ENCODE measurements at regions not wholly inside any gene's neighbourhood (a gene's known extent, or its start where the extent isn't known, plus 50 kb on each side); places are given as distances from the start of the nearest gene placed in this dataset.

DNA sequence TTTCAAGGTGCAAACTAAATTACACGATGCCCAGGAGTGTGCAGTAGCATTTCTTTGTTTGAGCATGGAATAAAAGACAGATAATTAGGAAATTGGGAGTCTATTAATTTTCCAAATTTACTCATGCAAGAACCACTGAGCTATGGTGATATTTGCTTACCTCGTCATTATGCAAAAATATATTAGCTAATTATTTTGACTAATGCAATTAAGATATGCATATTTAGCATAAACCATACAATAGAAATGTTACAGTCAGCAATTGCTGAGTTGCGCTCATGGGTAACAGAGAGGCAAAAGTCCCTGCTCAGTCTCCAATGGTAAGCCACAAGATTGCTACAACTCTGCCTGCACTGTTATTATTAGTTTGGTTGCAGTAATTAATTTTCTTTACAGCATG, 342.0 kb downstream of the TXNL1 start:
- TF ChIP-seq, protein P1, sequence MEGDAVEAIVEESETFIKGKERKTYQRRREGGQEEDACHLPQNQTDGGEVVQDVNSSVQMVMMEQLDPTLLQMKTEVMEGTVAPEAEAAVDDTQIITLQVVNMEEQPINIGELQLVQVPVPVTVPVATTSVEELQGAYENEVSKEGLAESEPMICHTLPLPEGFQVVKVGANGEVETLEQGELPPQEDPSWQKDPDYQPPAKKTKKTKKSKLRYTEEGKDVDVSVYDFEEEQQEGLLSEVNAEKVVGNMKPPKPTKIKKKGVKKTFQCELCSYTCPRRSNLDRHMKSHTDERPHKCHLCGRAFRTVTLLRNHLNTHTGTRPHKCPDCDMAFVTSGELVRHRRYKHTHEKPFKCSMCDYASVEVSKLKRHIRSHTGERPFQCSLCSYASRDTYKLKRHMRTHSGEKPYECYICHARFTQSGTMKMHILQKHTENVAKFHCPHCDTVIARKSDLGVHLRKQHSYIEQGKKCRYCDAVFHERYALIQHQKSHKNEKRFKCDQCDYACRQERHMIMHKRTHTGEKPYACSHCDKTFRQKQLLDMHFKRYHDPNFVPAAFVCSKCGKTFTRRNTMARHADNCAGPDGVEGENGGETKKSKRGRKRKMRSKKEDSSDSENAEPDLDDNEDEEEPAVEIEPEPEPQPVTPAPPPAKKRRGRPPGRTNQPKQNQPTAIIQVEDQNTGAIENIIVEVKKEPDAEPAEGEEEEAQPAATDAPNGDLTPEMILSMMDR (IDR thresholded peaks at IDR 0.05), result no peak

DNA sequence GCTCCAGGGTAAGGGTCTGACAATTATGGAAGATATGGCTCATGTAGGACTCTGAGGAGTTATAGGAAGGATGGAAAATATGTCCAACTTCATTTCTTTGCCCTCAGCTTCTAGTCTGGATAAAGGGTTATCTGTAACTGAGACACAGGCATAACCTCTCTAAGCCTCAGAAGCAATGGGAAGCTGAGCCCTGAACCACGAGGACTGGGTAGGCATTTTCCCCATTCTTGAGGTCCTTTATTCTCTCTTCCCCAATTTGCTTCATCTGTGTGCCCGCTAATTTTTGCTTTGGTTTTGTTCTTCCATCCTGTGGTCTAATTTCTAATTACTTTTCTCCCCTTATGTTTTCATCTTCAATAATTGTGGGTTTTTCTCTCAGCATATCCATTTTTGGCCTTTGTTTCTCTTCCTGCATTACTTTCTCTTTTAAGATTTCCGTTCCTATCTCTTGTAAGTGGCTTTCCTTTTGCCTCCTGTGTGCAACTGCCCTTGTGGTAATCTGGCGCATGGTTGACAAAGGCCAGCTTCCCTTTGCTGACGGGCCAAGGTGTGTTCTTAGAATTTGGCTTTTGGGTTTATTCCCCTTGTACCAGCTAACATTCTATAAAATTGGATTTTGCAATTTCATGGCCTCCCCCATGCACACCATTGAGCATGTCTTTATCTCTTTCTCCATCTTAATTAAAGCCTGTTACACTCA, 343.8 kb downstream of the TXNL1 start:
- TF ChIP-seq, protein P1 (IDR thresholded peaks at IDR 0.05), result no peak

DNA sequence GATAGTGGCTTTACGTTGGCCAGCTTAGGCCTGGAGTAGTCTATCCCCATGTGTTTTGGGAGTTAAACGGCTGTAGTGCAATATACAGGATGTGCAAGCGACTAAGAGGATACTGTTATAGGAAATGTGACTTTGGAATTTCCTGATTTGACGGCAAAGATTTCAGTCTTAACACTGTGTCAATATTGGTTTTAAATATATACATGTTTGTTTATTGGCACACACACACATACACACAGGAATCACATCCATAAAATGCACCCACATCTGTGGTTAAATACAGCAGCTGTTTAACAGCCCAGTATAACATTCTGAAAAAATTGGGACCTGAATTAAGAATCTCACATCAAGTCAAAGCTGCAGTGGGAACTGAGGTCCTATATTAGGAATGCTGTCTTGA, 347.1 kb downstream of the TXNL1 start:
- TF ChIP-seq, protein P1 (IDR thresholded peaks at IDR 0.05), result no peak

DNA sequence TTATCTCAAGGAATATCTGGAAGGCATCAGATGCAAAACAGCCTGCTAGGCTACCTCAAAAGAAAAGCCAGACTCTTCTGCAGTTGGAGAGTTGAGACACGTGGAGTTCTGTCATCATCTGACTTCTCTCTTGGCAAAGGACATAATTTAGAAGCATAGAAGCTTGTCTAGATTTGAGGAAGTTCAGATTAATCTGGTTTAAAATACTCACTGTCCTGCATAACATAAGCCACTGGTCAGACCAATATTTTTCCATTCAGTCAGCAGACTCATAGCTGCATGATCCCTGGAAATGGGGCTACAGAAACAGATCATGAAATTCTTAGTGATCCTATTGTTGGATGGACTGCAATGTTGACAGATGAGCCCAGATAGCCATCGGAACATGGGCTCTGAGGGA, 349.0 kb downstream of the TXNL1 start:
- TF ChIP-seq, protein P1 (IDR thresholded peaks at IDR 0.05), result no peak

DNA sequence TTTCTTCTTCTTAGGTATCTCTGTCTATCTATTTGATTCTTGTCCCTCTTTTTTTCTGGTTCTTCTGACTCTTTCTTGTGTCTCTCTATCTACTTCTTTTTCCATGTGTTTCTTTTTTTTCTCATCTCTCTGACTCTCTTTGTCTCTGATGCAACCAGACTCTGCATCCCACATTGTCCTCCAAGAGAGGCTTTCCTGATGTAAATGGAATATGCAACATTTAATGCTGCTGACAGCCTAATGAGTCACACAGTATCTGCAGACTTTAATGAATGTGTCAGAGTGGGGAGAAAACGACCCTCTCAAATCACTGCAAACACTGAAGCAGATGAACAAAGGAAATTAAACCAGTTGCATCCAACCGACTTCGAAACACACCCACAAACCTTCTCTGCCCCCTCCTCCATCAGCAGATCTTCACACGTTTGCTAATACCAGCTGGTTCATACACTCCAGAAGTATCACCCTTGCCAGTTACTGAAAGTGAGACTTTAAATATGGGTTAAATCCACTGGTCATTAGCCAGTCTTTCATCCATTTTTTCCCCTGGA, 351.5 kb downstream of the TXNL1 start:
- TF ChIP-seq, protein P1 (IDR thresholded peaks at IDR 0.05), result no peak

DNA sequence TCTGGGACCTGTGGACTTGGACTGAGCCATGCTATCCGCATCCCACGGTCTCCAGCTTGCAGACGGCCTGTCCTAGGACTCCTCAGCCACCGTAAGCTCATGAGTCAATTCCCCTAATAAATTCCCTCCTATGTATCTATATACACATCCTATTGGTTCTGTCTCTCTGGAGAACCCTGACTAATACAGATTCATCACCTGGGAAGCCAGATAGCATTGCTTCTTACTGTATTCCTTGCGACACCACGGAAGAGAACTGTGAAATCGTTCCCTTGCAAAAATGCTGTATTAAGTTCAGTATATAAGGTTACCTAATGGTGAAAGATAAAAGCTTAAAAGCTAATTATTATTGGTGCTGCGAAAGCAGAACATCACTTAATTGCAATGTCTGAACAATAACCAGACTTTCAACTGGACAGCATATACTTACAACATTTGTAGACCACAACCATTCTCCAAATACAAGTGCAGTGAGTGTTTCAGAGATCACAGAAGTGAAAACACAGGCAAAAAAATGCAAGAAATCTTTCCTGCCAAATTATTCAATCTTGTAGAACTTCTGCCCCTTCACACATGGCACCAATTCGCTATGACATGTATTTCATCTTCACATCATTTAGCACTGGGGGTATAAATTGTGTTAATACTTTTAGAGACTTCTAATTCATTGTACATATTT, 352.9 kb downstream of the TXNL1 start:
- TF ChIP-seq, protein P1 (IDR thresholded peaks at IDR 0.05), result no peak

DNA sequence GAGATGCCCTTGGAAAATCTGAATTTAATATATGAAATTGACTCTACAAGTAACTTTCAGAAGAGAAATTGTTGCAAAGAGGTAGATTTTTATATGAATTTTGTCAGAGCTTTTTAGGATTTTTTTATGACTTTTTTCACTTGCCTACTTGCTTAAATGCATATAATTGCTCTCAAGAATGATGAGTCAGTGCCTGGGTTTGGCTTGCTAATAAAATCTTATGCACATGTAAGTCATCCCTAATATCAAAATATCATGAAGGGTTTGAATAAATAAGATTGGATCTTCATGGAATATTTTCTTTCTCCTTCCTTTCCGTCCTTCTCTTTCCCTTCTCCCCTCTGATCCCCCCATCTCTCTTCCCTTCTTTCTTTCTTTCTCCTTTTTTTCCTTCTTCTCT, 354.1 kb downstream of the TXNL1 start:
- TF ChIP-seq, protein P1 (IDR thresholded peaks at IDR 0.05), result no peak
